ENCODE measurements at regions not wholly inside any gene's neighbourhood (a gene's known extent, or its start where the extent isn't known, plus 50 kb on each side); places are given as distances from the start of the nearest gene placed in this dataset.

DNA sequence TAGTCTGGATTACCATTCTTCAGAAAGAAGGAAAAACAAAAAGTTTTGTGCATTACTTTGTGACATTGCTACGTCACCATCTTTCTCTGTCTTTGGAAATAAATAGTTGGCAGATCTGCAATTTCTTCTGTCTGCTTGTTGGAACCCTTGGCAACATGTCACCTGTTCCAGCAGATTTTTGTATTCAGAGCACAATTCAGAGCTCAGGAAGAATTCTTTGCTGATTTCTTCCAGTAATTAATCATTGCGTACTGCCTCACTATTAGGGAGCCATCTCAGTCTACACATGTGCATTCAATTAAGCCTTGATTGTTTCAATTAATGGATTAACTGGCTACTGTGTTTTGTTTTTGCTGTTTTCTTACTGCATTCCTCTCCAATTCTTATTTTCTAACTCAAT lies 467.2 kb downstream of the CDH8 start:
- TF ChIP-seq CTCF (conservative IDR thresholded peaks at IDR 0.05 in 1 of 2, IDR thresholded peaks at IDR 0.05 in 1 of 2; ENCODE audit: extremely low read depth in 1 of 2, insufficient read depth in 1 of 2, low read depth in 1 of 2, low read length in 2 of 2) (no peak), EZH2 (IDR thresholded peaks at IDR 0.05; ENCODE audit: borderline replicate concordance, low read length) (no peak)
